DMS153 treated with DMSO at 0.1 percent for 48 hours (cell line): ENCODE measurements at regions not wholly inside any gene's neighbourhood (a gene's known extent, or its start where the extent isn't known, plus 50 kb on each side); places are given as distances from the start of the nearest gene placed in this dataset.

Experiments used
- DNase-seq: peaks from one replicate; lab custom pipeline; 2025; ENCODE audit not compliant: unreplicated experiment; lab: John Stamatoyannopoulos, UW

- no peak for DNase-seq
Measured at GRCh38 chr11:112801817-112802088, 159.5 kb upstream of the NCAM1 start.

GRCh38 chr11:112805658-112806057 is 155.6 kb upstream of the NCAM1 start:
- no peak for DNase-seq

- no peak for DNase-seq
Measured at GRCh38 chr11:112806256-112806655, 155.0 kb upstream of the NCAM1 start.

GRCh38 chr11:112806876-112807275 is 154.3 kb upstream of the NCAM1 start:
- DNase-seq, result no peak

- no peak for DNase-seq
Measured at GRCh38 chr11:112809429-112809828, 151.8 kb upstream of the NCAM1 start.

DNA sequence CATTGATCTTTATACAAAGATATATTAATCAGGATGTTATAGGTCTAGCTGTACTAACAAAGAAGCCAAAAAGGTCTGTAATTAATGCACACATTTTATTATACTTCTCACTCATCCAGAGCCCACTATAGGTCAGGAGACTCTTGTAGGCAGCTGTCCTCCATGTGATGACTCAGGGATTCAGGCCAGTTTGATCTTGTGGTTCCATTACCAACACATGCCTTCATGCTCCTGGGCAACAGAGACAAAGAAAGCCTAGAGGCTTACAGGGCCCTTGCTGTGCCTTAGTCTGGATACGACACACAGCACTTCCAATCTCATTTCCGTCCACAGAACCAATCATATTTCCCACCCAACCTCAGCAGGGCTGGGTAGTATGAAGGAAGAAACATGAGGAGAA is 150.3 kb upstream of the NCAM1 start:
- DNase-seq, result no peak

- DNase-seq, result no peak
Measured at GRCh38 chr11:112811783-112812182, 149.4 kb upstream of the NCAM1 start.

DNA sequence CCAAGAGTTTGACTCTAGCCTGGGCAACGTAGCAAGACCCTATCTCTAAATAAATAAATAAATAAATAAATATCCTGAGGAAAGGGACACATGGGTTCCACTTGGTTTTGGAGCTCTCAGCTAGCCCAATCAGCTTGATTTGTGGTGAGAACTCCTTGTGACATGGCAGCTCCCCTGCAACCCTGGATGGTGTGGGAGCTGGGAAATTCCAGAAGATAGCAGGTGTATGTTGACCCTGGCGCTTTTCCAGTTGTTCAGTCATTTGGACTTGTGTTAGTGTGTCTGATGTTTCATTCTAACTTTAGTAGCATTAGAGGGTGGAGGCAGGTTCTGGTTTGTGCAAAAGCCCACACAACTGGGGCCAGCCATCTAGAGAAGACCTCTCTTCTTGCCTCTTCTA is 148.5 kb upstream of the NCAM1 start:
- DNase-seq, result no peak

DNA sequence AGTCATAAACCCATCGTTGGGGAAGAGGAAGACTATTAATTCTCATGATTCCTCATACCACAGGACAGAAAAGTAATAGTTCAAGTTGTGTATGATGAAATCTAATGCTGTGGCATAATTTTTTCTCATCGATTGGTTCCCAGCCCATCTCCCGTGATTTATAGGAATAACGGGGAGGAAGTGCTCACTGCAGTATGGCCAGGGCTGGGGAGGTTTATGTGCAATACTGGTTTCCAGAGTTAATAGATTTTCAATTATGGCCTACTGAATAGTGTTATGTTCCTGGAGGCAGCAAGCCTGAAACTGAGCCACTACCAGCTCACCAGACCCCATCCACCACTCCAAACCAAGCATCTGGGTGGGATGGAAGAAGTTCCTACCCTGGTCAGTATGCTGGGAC is 147.1 kb upstream of the NCAM1 start:
- no peak for DNase-seq

DNA sequence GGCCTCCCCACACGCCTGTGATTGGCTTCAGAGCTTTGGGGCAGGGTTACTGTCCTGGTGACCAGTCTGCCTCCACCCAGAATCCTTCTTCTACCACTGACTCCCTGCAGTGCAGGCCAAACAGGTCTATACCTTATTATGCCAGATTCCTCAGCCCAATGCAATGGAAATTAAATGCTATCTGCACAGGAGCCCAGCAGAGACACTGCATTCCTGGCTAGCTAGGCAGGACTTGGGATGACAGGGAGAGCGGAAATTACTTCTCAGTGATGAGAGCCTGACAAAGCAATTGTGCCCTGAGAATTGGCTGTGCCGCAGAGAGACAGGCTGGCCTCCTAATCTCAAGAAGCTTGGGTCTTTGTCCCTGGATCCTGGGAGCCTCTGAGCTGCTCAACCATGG is 143.8 kb upstream of the NCAM1 start:
- no peak for DNase-seq

DNA sequence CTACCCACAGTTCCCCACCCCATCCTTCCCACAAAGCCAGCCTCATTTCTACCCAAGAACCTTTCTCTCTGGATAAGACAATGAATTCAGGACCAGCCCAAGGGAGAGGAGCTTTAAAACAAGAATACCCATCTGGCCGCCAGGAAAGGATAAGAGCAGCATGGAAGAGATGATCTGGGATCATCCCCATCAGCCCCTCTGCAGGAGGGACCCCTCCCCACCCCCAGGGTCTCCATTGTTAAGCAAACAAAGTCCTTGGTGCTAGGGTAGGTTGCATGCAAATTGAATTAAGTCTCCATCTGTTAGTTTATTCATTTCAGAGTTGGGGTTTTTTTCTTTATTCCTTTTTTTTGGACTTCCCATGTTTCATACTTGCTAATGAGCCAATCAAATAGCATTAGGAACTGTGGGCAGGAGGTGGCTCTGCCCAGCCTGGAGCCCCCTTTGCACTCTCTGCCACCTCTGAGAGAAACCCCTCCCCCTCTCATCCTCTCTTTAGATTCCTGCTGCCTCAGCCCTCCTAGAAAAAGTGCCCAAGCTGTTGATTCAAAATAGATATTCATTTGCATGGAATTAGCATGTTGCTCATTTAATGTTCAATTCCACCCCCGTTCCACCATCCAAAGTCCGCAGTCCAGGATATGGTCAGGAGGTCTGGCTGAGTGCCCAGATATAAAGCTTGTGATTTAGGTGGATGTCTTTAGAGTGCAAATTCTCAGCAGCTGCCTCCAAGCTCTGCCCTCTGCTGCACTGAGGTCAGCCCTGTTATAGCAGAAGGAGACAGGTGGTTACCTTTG is 138.5 kb upstream of the NCAM1 start:
- no peak for DNase-seq

GRCh38 chr11:112826026-112826425 is 135.2 kb upstream of the NCAM1 start:
- no peak for DNase-seq

DNA sequence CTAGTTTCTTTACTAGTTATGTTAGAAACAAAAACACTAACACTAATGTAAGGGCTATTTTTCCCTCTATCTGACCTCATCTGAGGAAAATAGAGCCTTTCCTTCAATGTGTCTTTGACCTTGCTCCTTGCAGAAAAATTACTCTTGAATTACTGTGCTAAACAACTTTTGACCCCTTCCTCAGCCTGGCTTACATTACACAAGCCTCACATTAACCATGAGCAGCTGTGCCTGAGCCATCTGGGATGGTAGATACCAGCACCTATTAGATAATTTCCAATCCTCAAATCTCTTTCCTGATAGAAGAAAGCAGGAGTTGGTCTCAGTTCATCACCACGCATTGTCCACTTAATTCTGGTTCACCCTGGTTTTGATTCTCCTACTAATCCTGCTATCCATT is 134.4 kb upstream of the NCAM1 start:
- no peak for DNase-seq

- DNase-seq, result no peak
Measured at GRCh38 chr11:112828421-112828820, 132.8 kb upstream of the NCAM1 start.

DNA sequence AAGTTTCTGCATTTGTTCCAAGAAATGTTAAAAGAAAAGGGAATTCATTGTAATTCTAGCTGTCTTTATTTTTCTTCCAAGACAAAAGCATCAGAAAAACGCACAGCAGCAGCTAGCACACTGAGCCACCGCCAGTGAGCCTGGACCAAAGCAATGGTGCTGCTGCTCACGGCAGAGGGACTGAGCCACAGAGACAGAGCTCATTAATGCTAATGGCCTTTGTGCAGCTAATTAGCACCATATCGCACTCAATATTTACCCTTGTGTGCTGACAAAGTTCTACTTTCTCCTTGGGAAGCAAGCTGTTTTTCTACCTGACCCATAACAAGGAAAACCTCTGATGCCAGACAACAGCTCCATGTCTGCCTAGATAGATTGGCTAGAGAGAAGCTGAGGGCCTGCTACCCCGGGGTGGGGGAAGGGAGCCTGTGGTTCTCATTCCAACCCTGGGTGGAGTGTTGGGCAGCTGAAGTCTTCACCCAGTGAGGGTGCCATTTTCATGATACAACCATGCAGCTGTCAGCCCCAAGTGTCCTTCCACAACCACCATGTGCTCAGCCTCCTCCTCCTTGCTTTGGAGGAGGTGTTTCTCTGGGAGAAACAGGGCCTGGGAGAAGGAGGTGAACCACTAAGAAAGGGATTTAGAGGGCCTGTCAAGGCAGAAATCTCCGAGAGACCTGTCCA is 131.1 kb upstream of the NCAM1 start:
- DNase-seq, result no peak

DNA sequence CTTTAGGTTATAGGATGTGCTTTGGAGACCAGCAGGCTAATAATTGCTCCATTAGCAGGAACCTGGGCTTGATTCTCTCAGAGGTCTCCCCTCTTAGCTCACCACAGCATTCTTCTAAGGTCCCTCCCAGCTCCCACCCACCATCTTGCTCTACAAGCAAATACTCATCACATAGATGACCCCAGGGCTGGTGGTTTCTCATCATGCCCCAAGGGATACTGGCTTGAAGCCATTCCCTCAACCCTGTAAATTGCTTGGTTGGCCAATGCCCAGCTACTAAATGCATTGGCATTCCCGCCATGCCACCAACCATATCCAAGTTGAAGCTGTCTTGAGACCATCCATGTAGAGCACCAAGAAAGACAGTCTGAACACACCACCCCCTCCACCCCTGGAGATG is 130.2 kb upstream of the NCAM1 start:
- DNase-seq, result no peak

DNA sequence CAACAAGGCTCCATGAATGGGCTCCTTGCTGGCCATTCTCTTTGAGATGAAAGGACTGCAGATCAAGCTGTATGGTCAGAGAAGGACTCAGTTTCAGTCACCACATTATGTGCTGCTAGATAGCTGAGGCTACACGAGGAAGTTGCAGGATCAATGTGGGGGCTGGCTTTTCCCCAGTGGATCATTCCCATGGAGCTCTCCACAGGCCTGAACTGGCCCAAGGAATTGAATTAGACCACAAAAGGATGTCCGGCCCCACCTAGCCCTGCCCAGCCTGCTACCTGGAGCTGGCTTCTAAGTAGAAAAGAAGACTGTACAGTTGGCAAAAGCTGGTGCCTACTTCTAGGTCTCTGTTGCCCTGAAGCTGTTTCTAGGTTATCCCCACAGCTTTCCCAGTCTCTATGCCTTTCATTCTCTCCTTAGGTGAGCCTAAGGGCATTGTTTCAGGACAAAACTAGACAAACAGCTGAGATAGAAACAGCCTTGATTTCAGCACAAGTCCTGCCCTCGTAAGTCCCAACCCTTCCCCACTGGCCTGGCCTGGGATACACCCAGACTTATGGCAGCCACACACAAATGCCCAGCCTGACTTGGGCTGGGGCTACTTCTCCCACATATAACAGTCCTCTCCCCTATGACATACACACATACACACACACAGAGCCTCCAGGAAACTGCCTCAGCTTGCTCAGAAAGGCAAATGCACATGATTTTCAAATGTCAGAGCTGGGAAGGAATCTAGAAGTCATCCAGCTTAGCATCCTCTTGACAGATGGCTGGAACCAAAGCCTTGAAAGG is 129.1 kb upstream of the NCAM1 start:
- DNase-seq, result no peak

GRCh38 chr11:112834277-112834755 is 126.9 kb upstream of the NCAM1 start:
- DNase-seq, result peak; percentile 19

- DNase-seq, result no peak
Measured at GRCh38 chr11:112835591-112836255, 125.5 kb upstream of the NCAM1 start.

GRCh38 chr11:112836256-112836602 is 125.0 kb upstream of the NCAM1 start:
- no peak for DNase-seq

DNA sequence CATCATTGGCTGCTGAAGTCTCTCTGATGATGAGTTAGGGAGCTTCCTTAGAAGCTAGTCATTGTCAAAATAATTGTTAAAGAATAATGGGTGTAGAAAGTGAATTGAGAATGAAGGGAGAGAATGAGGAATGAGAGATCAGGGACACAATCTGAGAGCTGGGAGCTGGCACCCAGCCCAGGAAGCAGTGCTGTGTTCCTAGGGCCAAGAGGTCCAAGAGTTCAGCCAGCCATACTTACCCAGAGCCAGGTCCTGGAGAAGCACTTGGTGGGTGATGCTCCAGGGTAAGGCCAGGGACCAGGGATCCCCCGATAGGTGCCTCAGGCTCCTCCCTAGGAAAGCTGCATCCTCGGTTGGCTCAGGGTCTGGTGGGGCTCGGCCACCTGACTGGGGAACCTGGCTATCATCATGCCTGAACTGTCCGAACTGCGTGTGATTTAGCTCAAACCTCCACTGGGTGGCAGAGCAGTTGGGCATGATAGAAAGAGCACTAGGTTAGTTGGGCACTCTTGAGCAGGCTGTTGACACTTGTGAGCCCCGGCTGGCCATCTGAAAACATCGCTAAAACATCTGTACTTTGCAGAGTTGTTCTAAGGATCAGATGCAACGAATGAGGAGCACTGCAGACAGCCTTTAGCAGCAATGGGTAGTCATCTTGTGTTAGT is 123.9 kb upstream of the NCAM1 start:
- no peak for DNase-seq
